CD8-positive, alpha-beta memory T cell (primary cell): ENCODE measurements at regions not wholly inside any gene's neighbourhood (a gene's known extent, or its start where the extent isn't known, plus 50 kb on each side); places are given as distances from the start of the nearest gene placed in this dataset.

Source experiments
- CTCF ChIA-PET: fragments of 350-600 bp; sonication (Branson Sonifier 250); formaldehyde crosslinking; loops from one replicate; lab custom pipeline; 2021; ENCODE audit warnings: antibody characterized with exemption; lab: Charles Lee
- POLR2A ChIA-PET: fragments of 350-600 bp; sonication (Branson Sonifier 250); formaldehyde crosslinking; loops from one replicate; lab custom pipeline; 2021; ENCODE audit warnings: antibody characterized with exemption; lab: Charles Lee
- DNase-seq, 5 donors: peaks; one replicate each; pipeline versions ENCODE4 v3.0.0 to v3.0.0-alpha.2; 2020 to 2022; ENCODE audit warnings: mixed read lengths in 1 of 5
- H3K27ac ChIP-seq: one replicate; pipeline ENCODE4 v1.7.0; 2013; ENCODE audit warnings: low read depth, mild to moderate bottlenecking, low read length, moderate library complexity
- H3K27me3 ChIP-seq: 2 replicates; pipeline ENCODE4 v1.7.0; 2013; ENCODE audit warnings: low read length, mild to moderate bottlenecking; ENCODE audit not compliant: insufficient read depth, poor library complexity, severe bottlenecking
- H3K36me3 ChIP-seq: 2 replicates; pipeline ENCODE4 v1.7.0; 2013; ENCODE audit warnings: mild to moderate bottlenecking, low read length, moderate library complexity; ENCODE audit not compliant: insufficient read depth
- H3K4me1 ChIP-seq: 2 replicates; pipeline ENCODE4 v1.7.0; 2013; ENCODE audit warnings: mild to moderate bottlenecking, low read length, moderate library complexity; ENCODE audit not compliant: insufficient read depth
- H3K4me3 ChIP-seq: 2 replicates; pipeline ENCODE4 v1.7.0; 2013; ENCODE audit warnings: mild to moderate bottlenecking, low read length
- H3K9me3 ChIP-seq: 2 replicates; pipeline ENCODE4 v1.7.0; 2013; ENCODE audit warnings: mild to moderate bottlenecking, low read length
- H3K27ac Mint-ChIP-seq, 8 donors: one replicate each; pipeline ENCODE4 v1.8.0; 2020 to 2021; ENCODE audit warnings: mixed read lengths in 8 of 8, mild to moderate bottlenecking in 6 of 8, inconsistent platforms in 3 of 8, moderate library complexity in 3 of 8
- H3K27me3 Mint-ChIP-seq, 2 donors: one replicate each; pipeline ENCODE4 v1.8.0; 2020 to 2021; ENCODE audit warnings: mixed read lengths in 2 of 2, mild to moderate bottlenecking in 1 of 2, moderate library complexity in 1 of 2
- H3K36me3 Mint-ChIP-seq, 3 donors: one replicate each; pipeline ENCODE4 v1.8.0; 2020 to 2021; ENCODE audit warnings: mixed read lengths in 3 of 3, inconsistent platforms in 1 of 3, mild to moderate bottlenecking in 1 of 3
- H3K4me1 Mint-ChIP-seq, 3 donors: one replicate each; pipeline ENCODE4 v1.8.0; 2020 to 2021; ENCODE audit warnings: mixed read lengths in 3 of 3, inconsistent platforms in 1 of 3, mild to moderate bottlenecking in 1 of 3
- H3K4me3 Mint-ChIP-seq, 7 donors: one replicate each; pipeline ENCODE4 v1.8.0; 2020 to 2021; ENCODE audit warnings: mixed read lengths in 7 of 7, mild to moderate bottlenecking in 6 of 7, moderate library complexity in 4 of 7, inconsistent platforms in 2 of 7
- H3K9me3 Mint-ChIP-seq, 5 donors: one replicate each; pipeline ENCODE4 v1.8.0; 2020 to 2022; ENCODE audit warnings: mixed read lengths in 5 of 5, mild to moderate bottlenecking in 3 of 5, moderate library complexity in 2 of 5, inconsistent platforms in 1 of 5

- Histone ChIP-seq H3K4me1 (no peaks in the 10 kb centered on the region), H3K9me3 (no peaks in the 10 kb centered on the region), H3K27me3 (no peaks in the 10 kb centered on the region), H3K36me3 (no peaks in the 10 kb centered on the region), H3K27ac (no peak overlapping the region), H3K4me3 (no peak overlapping the region)
- DNase-seq: no peak
- peaks cover 0 to 4% (median 0%) of the 10 kb centered on the region in 5 donors for H3K9me3 Mint-ChIP-seq
- no peak overlapping the region for H3K4me3 Mint-ChIP-seq
- no peak overlapping the region for H3K27ac Mint-ChIP-seq
- H3K36me3 Mint-ChIP-seq: no peaks in the 10 kb centered on the region
- CTCF ChIA-PET: no interaction called here
- H3K4me1 Mint-ChIP-seq: no peaks in the 10 kb centered on the region
- POLR2A ChIA-PET: no interaction called here
- peaks cover 0 to 12% of the 10 kb centered on the region in 2 donors for H3K27me3 Mint-ChIP-seq
Observed at GRCh38 chr12:24688601-24689000, 260.3 kb downstream of the BCAT1 start.

GRCh38 chr12:24681570-24681969 is 267.3 kb downstream of the BCAT1 start:
- no peaks in the 10 kb centered on the region for H3K4me1 ChIP-seq
- Mint-ChIP-seq H3K27ac (no peak overlapping the region), H3K4me1 (no peaks in the 10 kb centered on the region), H3K27me3 (peaks cover 3 to 10% of the 10 kb centered on the region in 2 donors), H3K9me3 (peaks cover 0 to 4% (median 3%) of the 10 kb centered on the region in 5 donors), H3K36me3 (no peaks in the 10 kb centered on the region), H3K4me3 (no peak overlapping the region)
- POLR2A ChIA-PET: no interaction called here
- no peak for DNase-seq
- H3K4me3 ChIP-seq: no peak overlapping the region
- H3K36me3 ChIP-seq: no peaks in the 10 kb centered on the region
- H3K27me3 ChIP-seq: no peaks in the 10 kb centered on the region
- CTCF ChIA-PET: no interaction called here
- H3K27ac ChIP-seq: no peak overlapping the region
- no peaks in the 10 kb centered on the region for H3K9me3 ChIP-seq

DNA sequence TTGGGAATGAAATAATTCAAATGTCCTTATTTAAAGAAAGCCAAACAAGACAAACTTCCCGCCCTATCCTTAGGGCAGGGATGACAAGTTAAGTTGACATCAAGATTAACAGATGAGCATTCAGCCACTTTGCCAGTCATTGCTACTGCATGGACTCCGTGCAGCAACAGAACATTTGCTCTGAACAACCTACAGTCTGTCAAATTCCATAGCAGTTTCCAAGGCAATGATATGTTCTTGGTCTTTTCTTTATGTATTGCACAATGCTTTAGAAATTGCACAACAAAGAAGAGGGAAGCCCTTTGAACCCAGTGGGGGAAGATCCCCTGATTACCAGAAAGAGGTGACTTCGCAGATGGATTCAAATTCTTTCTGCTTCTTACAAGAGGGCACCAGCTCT is 269.8 kb downstream of the BCAT1 start:
- Mint-ChIP-seq H3K36me3 (no peaks in the 10 kb centered on the region), H3K4me3 (no peak overlapping the region), H3K9me3 (peaks cover 0 to 4% (median 0%) of the 10 kb centered on the region in 5 donors), H3K4me1 (no peaks in the 10 kb centered on the region), H3K27me3 (peaks cover 3 to 10% of the 10 kb centered on the region in 2 donors), H3K27ac (no peak overlapping the region)
- no peaks in the 10 kb centered on the region for H3K4me1 ChIP-seq
- H3K9me3 ChIP-seq: no peaks in the 10 kb centered on the region
- no peak overlapping the region for H3K4me3 ChIP-seq
- H3K27ac ChIP-seq: no peak overlapping the region
- no peak for DNase-seq
- ChIA-PET POLR2A (no interaction called here), CTCF (no interaction called here)
- no peaks in the 10 kb centered on the region for H3K36me3 ChIP-seq
- H3K27me3 ChIP-seq: no peaks in the 10 kb centered on the region

DNA sequence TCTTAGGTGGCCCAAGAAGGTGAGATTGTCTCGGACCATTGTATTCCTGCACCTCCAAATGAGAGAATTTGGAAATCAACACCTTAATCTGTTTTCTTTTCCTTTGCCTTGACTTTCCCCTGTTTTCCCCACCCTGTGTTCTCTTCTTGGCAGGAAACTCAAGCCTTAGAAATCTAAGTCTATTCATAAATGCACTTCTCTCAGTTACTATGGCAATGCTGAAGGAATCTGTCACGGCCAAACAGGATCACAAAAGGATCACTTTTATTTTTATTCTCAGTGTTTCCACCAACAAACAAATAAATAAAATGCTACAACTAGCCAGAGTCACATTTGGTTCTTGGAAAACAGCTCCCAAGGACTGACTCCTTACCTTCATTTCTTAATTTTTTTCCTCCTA is 270.5 kb downstream of the BCAT1 start:
- Histone ChIP-seq H3K9me3 (no peaks in the 10 kb centered on the region), H3K4me1 (no peaks in the 10 kb centered on the region), H3K4me3 (no peak overlapping the region), H3K27ac (no peak overlapping the region), H3K27me3 (no peaks in the 10 kb centered on the region), H3K36me3 (no peaks in the 10 kb centered on the region)
- no peak for DNase-seq
- Mint-ChIP-seq H3K27me3 (peaks cover 3 to 10% of the 10 kb centered on the region in 2 donors), H3K9me3 (peaks cover 0 to 3% (median 0%) of the 10 kb centered on the region in 5 donors), H3K27ac (no peak overlapping the region), H3K4me1 (no peaks in the 10 kb centered on the region), H3K4me3 (no peak overlapping the region), H3K36me3 (no peaks in the 10 kb centered on the region)
- ChIA-PET CTCF (no interaction called here), POLR2A (no interaction called here)

GRCh38 chr12:24668563-24668962 is 280.3 kb downstream of the BCAT1 start:
- DNase-seq: no peak
- no peaks in the 10 kb centered on the region for H3K36me3 Mint-ChIP-seq
- H3K27me3 ChIP-seq: no peaks in the 10 kb centered on the region
- no peak overlapping the region for H3K27ac Mint-ChIP-seq
- no peak overlapping the region for H3K27ac ChIP-seq
- H3K27me3 Mint-ChIP-seq: peaks cover 3 to 8% of the 10 kb centered on the region in 2 donors
- H3K4me3 ChIP-seq: no peak overlapping the region
- no peaks in the 10 kb centered on the region for H3K4me1 ChIP-seq
- H3K9me3 Mint-ChIP-seq: no peaks in the 10 kb centered on the region
- ChIA-PET CTCF (no interaction called here), POLR2A (no interaction called here)
- H3K4me1 Mint-ChIP-seq: no peaks in the 10 kb centered on the region
- H3K9me3 ChIP-seq: no peaks in the 10 kb centered on the region
- H3K36me3 ChIP-seq: no peaks in the 10 kb centered on the region
- H3K4me3 Mint-ChIP-seq: no peak overlapping the region

DNA sequence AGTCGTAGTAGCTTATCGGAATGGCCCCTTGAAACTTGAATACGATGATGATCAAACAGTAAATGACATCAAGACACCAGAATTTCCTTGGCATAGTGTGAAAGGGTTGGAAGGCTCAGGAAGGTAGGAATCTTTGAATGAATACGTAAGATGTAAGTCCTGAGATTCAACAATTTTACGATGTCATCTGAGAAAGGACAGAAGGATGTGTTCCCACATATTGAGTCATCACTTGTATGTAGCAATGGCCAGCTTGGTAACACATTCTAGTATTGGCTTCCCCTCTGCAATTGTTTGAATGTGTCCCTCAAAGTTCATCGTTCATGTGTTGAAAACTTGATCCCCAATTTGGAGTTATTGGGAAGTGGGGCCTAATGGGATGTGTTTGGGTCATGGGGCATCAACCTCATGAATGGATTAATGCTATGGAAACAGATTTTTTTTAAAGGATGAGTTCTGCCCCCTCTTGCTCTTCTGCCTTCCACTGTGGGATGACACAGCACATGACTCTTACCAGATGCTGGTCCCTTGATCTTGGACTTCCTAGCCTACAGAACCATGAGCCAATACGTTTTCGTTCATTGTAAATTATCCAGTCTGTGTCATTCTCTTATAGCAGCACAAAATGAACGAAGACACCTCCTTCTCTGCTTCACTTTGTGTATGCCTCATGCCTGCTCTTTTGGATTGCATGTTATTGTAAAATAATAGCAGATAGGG is 284.6 kb downstream of the BCAT1 start:
- H3K27me3 ChIP-seq: no peaks in the 10 kb centered on the region
- no peak overlapping the region for H3K4me3 ChIP-seq
- Mint-ChIP-seq H3K9me3 (no peaks in the 10 kb centered on the region), H3K4me3 (no peak overlapping the region), H3K27me3 (peaks cover 5 to 26% of the 10 kb centered on the region in 2 donors), H3K36me3 (no peaks in the 10 kb centered on the region), H3K27ac (no peak overlapping the region), H3K4me1 (no peaks in the 10 kb centered on the region)
- no peaks in the 10 kb centered on the region for H3K36me3 ChIP-seq
- POLR2A ChIA-PET: no interaction called here
- DNase-seq: no peak
- CTCF ChIA-PET: no interaction called here
- H3K27ac ChIP-seq: no peak overlapping the region
- H3K4me1 ChIP-seq: no peaks in the 10 kb centered on the region
- H3K9me3 ChIP-seq: no peaks in the 10 kb centered on the region

GRCh38 chr12:24661657-24662096 is 287.2 kb downstream of the BCAT1 start:
- Histone ChIP-seq H3K36me3 (no peaks in the 10 kb centered on the region), H3K27ac (no peak overlapping the region), H3K27me3 (no peaks in the 10 kb centered on the region), H3K4me1 (no peaks in the 10 kb centered on the region), H3K9me3 (no peaks in the 10 kb centered on the region), H3K4me3 (no peak overlapping the region)
- Mint-ChIP-seq H3K4me3 (no peak overlapping the region), H3K4me1 (no peaks in the 10 kb centered on the region), H3K27me3 (peaks cover 6 to 26% of the 10 kb centered on the region in 2 donors), H3K36me3 (no peaks in the 10 kb centered on the region), H3K9me3 (no peaks in the 10 kb centered on the region), H3K27ac (no peak overlapping the region)
- POLR2A ChIA-PET: no interaction called here
- CTCF ChIA-PET: no interaction called here
- no peak for DNase-seq

DNA sequence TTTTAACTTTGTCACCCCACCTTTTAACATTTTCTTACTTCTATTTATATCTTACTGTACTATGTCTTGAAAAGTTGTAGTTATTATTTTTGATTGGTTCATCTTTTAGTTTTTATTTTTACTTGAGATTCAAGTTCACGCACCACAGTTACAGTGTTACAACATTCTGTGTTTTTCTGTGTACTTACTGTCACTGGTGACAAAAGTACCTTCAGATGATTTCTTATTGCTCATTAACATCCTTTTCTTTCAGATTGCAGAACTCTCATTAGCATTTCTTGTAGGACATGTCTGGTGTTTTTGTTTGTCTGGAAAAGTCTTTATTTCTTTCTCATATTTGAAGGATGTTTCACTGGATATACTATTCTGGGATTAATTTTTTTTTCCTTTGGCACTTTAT is 289.9 kb downstream of the BCAT1 start:
- Histone ChIP-seq H3K9me3 (no peaks in the 10 kb centered on the region), H3K4me1 (no peaks in the 10 kb centered on the region), H3K36me3 (no peaks in the 10 kb centered on the region), H3K4me3 (no peak overlapping the region), H3K27ac (no peak overlapping the region), H3K27me3 (no peaks in the 10 kb centered on the region)
- Mint-ChIP-seq H3K36me3 (no peaks in the 10 kb centered on the region), H3K4me1 (no peaks in the 10 kb centered on the region), H3K4me3 (no peak overlapping the region), H3K27me3 (peaks cover 7 to 25% of the 10 kb centered on the region in 2 donors), H3K27ac (no peak overlapping the region), H3K9me3 (peaks cover 0 to 2% (median 0%) of the 10 kb centered on the region in 5 donors)
- no peak for DNase-seq
- POLR2A ChIA-PET: no interaction called here
- CTCF ChIA-PET: no interaction called here
